ENCODE measurements at regions not wholly inside any gene's neighbourhood (a gene's known extent, or its start where the extent isn't known, plus 50 kb on each side); places are given as distances from the start of the nearest gene placed in this dataset.

DNA sequence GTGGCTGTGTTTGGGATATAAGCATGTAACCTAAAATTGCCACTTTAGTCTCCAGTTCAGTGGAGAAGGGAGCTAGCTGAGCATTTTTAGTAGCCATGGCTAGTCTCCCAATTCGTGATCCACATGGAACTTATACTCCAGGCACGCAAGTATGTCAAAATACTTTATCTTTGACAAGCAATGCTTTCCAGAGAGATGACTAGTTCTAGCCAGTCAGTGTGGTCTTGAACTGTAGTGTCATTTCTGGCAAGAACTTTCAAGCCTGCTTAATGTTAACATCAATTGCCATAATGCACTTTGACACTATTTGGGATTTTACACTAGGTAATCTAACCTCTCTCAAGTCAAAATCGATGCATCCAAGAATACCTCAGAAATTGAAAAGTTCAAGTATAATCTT is 660.0 kb downstream of the PTPRC start:
- no peak for DNase-seq (ENCODE audit: extremely low spot score in 2 of 2)
- H3K36me3 ChIP-seq: no peaks in the 10 kb centered on the region
- H3K4me3 ChIP-seq: no peak overlapping the region
- no peaks in the 10 kb centered on the region for H3K4me1 ChIP-seq
- no peaks in the 10 kb centered on the region for H3K27me3 ChIP-seq
- TF ChIP-seq POLR2A (IDR thresholded peaks at IDR 0.05) (no peak), POLR2AphosphoS5 (IDR thresholded peaks at IDR 0.05; ENCODE audit: insufficient read depth in 1 of 2, low read depth in 1 of 2) (no peak), CTCF (IDR thresholded peaks at IDR 0.05) (no peak)
- H3K9me3 ChIP-seq: no peaks in the 10 kb centered on the region
- H3K27ac ChIP-seq: no peak overlapping the region
- intact Hi-C loops (cut with DNase I): no loop called here

- TF ChIP-seq POLR2A (IDR thresholded peaks at IDR 0.05) (no peak), POLR2AphosphoS5 (IDR thresholded peaks at IDR 0.05; ENCODE audit: insufficient read depth in 1 of 2, low read depth in 1 of 2) (no peak), CTCF (IDR thresholded peaks at IDR 0.05) (no peak)
- Histone ChIP-seq H3K4me1 (no peaks in the 10 kb centered on the region), H3K27me3 (no peaks in the 10 kb centered on the region), H3K9me3 (no peaks in the 10 kb centered on the region), H3K27ac (no peak overlapping the region), H3K4me3 (no peak overlapping the region), H3K36me3 (no peaks in the 10 kb centered on the region)
- DNase-seq (ENCODE audit: extremely low spot score in 2 of 2): no peak
- intact Hi-C loops (cut with DNase I): no loop called here
Observed at GRCh38 chr1:199301472-199302217, 662.8 kb downstream of the PTPRC start.

GRCh38 chr1:199302554-199302953 is 663.7 kb downstream of the PTPRC start:
- no peak for TF ChIP-seq POLR2A (IDR thresholded peaks at IDR 0.05)
- TF ChIP-seq POLR2AphosphoS5 (IDR thresholded peaks at IDR 0.05; ENCODE audit: insufficient read depth in 1 of 2, low read depth in 1 of 2): no peak
- no peak for TF ChIP-seq CTCF (IDR thresholded peaks at IDR 0.05)
- H3K9me3 ChIP-seq: no peaks in the 10 kb centered on the region
- no peak overlapping the region for H3K4me3 ChIP-seq
- H3K4me1 ChIP-seq: no peaks in the 10 kb centered on the region
- intact Hi-C loops (cut with DNase I): no loop called here
- no peak for DNase-seq (ENCODE audit: extremely low spot score in 2 of 2)
- H3K27ac ChIP-seq: no peak overlapping the region
- H3K36me3 ChIP-seq: no peaks in the 10 kb centered on the region
- no peaks in the 10 kb centered on the region for H3K27me3 ChIP-seq

DNA sequence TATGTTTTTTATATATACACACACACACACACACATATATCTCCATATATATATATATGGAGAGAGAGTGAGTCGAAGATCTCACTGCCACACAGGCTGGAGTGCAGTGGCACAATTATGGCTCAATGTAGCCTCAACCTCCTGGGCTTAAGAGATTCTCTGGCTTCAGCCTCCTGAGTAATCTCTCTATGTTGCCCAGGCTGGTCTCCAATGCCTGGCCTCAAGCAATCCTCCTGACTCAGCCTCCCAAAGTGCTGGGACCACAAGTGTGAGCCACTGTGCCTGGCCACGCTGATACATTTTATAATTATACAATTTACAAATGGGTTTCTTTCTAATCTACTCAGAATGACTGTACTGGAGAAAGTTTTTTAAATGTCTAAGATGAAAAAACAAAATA is 664.2 kb downstream of the PTPRC start:
- Histone ChIP-seq H3K36me3 (no peaks in the 10 kb centered on the region), H3K27me3 (no peaks in the 10 kb centered on the region), H3K9me3 (no peaks in the 10 kb centered on the region), H3K27ac (no peak overlapping the region), H3K4me3 (no peak overlapping the region), H3K4me1 (no peaks in the 10 kb centered on the region)
- TF ChIP-seq CTCF (IDR thresholded peaks at IDR 0.05) (no peak), POLR2A (IDR thresholded peaks at IDR 0.05) (no peak), POLR2AphosphoS5 (IDR thresholded peaks at IDR 0.05; ENCODE audit: insufficient read depth in 1 of 2, low read depth in 1 of 2) (no peak)
- no peak for DNase-seq (ENCODE audit: extremely low spot score in 2 of 2)
- intact Hi-C loops (cut with DNase I): no loop called here

GRCh38 chr1:199305053-199305452 is 666.2 kb downstream of the PTPRC start:
- Histone ChIP-seq H3K36me3 (no peaks in the 10 kb centered on the region), H3K4me1 (no peaks in the 10 kb centered on the region), H3K27me3 (no peaks in the 10 kb centered on the region), H3K4me3 (no peak overlapping the region), H3K27ac (no peak overlapping the region), H3K9me3 (no peaks in the 10 kb centered on the region)
- intact Hi-C loops (cut with DNase I): no loop called here
- DNase-seq (ENCODE audit: extremely low spot score in 2 of 2): no peak
- TF ChIP-seq POLR2A (IDR thresholded peaks at IDR 0.05) (no peak), CTCF (IDR thresholded peaks at IDR 0.05) (no peak)

All from vagina (tissue), 2 donors.